ENCODE measurements at regions not wholly inside any gene's neighbourhood (a gene's known extent, or its start where the extent isn't known, plus 50 kb on each side); places are given as distances from the start of the nearest gene placed in this dataset.

GRCh38 chr2:168300460-168300859 is 53.1 kb upstream of the STK39 start:
- in situ Hi-C loops (cut with MboI; ENCODE audit: low sequenced_read_pairs) = no loop called here

- in situ Hi-C loops (cut with MboI; ENCODE audit: low sequenced_read_pairs) = no loop called here
These were observed 56.8 kb upstream of the STK39 start for GRCh38 chr2:168304024-168304681.

GRCh38 chr2:168307379-168307778 is 60.0 kb upstream of the STK39 start:
- in situ Hi-C loops (cut with MboI; ENCODE audit: low sequenced_read_pairs) = no loop called here

- in situ Hi-C loops (cut with MboI; ENCODE audit: low sequenced_read_pairs) = no loop called here
These were observed 63.2 kb upstream of the STK39 start for GRCh38 chr2:168310580-168310979.

GRCh38 chr2:168311261-168311910 is 64.0 kb upstream of the STK39 start:
- in situ Hi-C loops (cut with MboI; ENCODE audit: low sequenced_read_pairs) = no loop called here

GRCh38 chr2:168312036-168312822 is 64.8 kb upstream of the STK39 start:
- in situ Hi-C loops (cut with MboI; ENCODE audit: low sequenced_read_pairs) = no loop called here

GRCh38 chr2:168314236-168314635 is 66.8 kb upstream of the STK39 start:
- in situ Hi-C loops (cut with MboI; ENCODE audit: low sequenced_read_pairs) = no loop called here

- in situ Hi-C loops (cut with MboI; ENCODE audit: low sequenced_read_pairs) = no loop called here
These were observed 68.1 kb upstream of the STK39 start for GRCh38 chr2:168315331-168316072.

- in situ Hi-C loops (cut with MboI; ENCODE audit: low sequenced_read_pairs) = no loop called here
These were observed 68.7 kb upstream of the STK39 start for GRCh38 chr2:168316073-168316440.

GRCh38 chr2:168317282-168317681 is 69.9 kb upstream of the STK39 start:
- in situ Hi-C loops (cut with MboI; ENCODE audit: low sequenced_read_pairs) = no loop called here

- in situ Hi-C loops (cut with MboI; ENCODE audit: low sequenced_read_pairs) = no loop called here
These were observed 72.9 kb upstream of the STK39 start for GRCh38 chr2:168320267-168320666.

- in situ Hi-C loops (cut with MboI; ENCODE audit: low sequenced_read_pairs) = no loop called here
These were observed 75.1 kb upstream of the STK39 start for GRCh38 chr2:168322325-168323007.

GRCh38 chr2:168323529-168324021 is 76.2 kb upstream of the STK39 start:
- in situ Hi-C loops (cut with MboI; ENCODE audit: low sequenced_read_pairs) = no loop called here

- in situ Hi-C loops (cut with MboI; ENCODE audit: low sequenced_read_pairs) = loop anchor here (25.0 kb wide), 1 partner anchor 586 kb away; the partner anchor contains the start of gene G6PC2
These were observed 79.2 kb upstream of the STK39 start for GRCh38 chr2:168326572-168326971.

- in situ Hi-C loops (cut with MboI; ENCODE audit: low sequenced_read_pairs) = loop anchor here (25.0 kb wide), 1 partner anchor 585 kb away; the partner anchor contains the start of gene G6PC2
These were observed 79.9 kb upstream of the STK39 start for GRCh38 chr2:168327328-168327727.

GRCh38 chr2:168328421-168328820 is 81.0 kb upstream of the STK39 start:
- in situ Hi-C loops (cut with MboI; ENCODE audit: low sequenced_read_pairs) = loop anchor here (25.0 kb wide), 1 partner anchor 584 kb away; the partner anchor contains the start of gene G6PC2

GRCh38 chr2:168330624-168331423 is 83.4 kb upstream of the STK39 start:
- in situ Hi-C loops (cut with MboI; ENCODE audit: low sequenced_read_pairs) = loop anchor here (25.0 kb wide), 1 partner anchor 581 kb away; the partner anchor contains the start of gene G6PC2

GRCh38 chr2:168335254-168335653 is 87.9 kb upstream of the STK39 start:
- in situ Hi-C loops (cut with MboI; ENCODE audit: low sequenced_read_pairs) = loop anchor here (25.0 kb wide), 1 partner anchor 577 kb away; the partner anchor contains the start of gene G6PC2

- in situ Hi-C loops (cut with MboI; ENCODE audit: low sequenced_read_pairs) = loop anchor here (25.0 kb wide), 1 partner anchor 575 kb away; the partner anchor contains the start of gene G6PC2
These were observed 89.5 kb upstream of the STK39 start for GRCh38 chr2:168336786-168337388.

Measured in HL-60/S4 treated with retinoic acid at 250 ng/mL for 4 days and 3 days (cell line).